ENCODE measurements at regions not wholly inside any gene's neighbourhood (a gene's known extent, or its start where the extent isn't known, plus 50 kb on each side); places are given as distances from the start of the nearest gene placed in this dataset.

DNA sequence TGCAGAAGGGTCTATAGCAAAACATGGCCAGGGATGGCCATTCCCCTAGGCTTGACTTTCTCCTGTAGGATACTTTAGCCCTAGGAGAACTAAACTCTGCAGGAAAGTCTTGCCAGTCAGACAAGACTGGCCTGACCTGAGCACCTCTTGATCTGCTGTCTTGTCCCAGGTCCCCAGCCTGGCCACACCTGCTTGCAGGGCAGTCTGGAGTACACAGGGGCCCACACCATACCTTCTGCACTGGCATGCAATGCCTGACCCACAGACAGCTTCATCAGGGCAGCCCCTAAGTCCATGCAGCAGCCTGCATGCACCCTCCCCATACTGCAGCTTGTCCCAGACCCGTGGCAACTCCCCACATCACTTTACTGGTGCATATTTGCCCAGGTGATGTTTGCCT lies 204.6 kb downstream of the LRRC3B start:
- H3K4me3 ChIP-seq (ENCODE audit: low read depth, low read length), result no peak overlapping the region
- TF ChIP-seq MYC (IDR thresholded peaks at IDR 0.05; ENCODE audit: low read depth, low read length), result no peak
- TF ChIP-seq, protein P1, sequence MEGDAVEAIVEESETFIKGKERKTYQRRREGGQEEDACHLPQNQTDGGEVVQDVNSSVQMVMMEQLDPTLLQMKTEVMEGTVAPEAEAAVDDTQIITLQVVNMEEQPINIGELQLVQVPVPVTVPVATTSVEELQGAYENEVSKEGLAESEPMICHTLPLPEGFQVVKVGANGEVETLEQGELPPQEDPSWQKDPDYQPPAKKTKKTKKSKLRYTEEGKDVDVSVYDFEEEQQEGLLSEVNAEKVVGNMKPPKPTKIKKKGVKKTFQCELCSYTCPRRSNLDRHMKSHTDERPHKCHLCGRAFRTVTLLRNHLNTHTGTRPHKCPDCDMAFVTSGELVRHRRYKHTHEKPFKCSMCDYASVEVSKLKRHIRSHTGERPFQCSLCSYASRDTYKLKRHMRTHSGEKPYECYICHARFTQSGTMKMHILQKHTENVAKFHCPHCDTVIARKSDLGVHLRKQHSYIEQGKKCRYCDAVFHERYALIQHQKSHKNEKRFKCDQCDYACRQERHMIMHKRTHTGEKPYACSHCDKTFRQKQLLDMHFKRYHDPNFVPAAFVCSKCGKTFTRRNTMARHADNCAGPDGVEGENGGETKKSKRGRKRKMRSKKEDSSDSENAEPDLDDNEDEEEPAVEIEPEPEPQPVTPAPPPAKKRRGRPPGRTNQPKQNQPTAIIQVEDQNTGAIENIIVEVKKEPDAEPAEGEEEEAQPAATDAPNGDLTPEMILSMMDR (IDR thresholded peaks at IDR 0.05; ENCODE audit: low read depth, low read length), result no peak
- no peak for TF ChIP-seq POLR2A (IDR thresholded peaks at IDR 0.05; ENCODE audit: extremely low read depth, insufficient read length)

DNA sequence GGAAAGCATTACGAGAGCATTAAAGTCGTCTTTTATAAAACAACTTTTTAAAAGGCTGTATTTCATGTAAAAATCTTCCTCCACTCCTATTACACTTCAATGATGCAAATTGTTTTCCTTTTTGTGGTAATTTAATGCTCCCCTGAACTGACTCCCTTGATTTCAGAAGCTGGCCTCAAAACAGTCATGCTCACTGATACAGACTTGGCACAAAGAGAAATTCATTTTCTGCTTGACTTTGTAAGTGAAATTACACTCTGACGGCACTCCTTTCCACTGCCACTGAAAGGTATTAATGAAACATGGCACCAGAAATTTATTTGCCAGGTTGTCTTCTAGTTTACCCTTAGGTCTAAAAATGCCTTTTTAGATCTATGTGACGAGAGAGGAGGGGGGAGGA lies 215.5 kb downstream of the LRRC3B start:
- TF ChIP-seq, protein P2, sequence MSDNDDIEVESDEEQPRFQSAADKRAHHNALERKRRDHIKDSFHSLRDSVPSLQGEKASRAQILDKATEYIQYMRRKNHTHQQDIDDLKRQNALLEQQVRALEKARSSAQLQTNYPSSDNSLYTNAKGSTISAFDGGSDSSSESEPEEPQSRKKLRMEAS (IDR thresholded peaks at IDR 0.05; ENCODE audit: low read depth, low read length), result no peak
- TF ChIP-seq, protein P1 (IDR thresholded peaks at IDR 0.05; ENCODE audit: low read depth, low read length), result no peak
- TF ChIP-seq POLR2A (IDR thresholded peaks at IDR 0.05; ENCODE audit: extremely low read depth, insufficient read length) (no peak), MYC (IDR thresholded peaks at IDR 0.05; ENCODE audit: low read depth, low read length) (no peak)
- DNase-seq (ENCODE audit: low read depth), result no peak
- no peak overlapping the region for H3K4me3 ChIP-seq (ENCODE audit: low read depth, low read length)

More for the DNA sequence above, 204.6 kb downstream of the LRRC3B start:
- no peak for DNase-seq (ENCODE audit: low read depth)

DNA sequence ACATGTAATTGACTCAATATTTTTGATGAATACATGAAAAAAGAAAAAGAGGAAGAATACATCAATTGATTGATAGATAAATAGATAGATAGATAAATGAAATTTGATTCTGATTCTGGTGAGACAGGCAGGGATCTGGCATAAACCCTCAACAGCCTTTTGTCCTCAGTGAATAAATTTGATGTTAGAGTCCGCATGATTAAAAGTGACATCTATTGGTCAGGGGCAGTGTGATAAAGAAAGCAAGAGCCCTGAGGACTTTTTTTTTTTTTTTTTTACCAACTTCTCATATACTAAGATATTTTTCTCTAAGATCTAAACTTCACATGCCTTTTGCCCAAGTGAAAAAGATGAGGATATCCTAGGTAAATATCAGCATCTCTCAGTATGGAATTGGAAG lies 216.4 kb downstream of the LRRC3B start:
- DNase-seq (ENCODE audit: low read depth), result no peak
- no peak overlapping the region for H3K4me3 ChIP-seq (ENCODE audit: low read depth, low read length)
- TF ChIP-seq, protein P1 (IDR thresholded peaks at IDR 0.05; ENCODE audit: low read depth, low read length), result no peak

DNA sequence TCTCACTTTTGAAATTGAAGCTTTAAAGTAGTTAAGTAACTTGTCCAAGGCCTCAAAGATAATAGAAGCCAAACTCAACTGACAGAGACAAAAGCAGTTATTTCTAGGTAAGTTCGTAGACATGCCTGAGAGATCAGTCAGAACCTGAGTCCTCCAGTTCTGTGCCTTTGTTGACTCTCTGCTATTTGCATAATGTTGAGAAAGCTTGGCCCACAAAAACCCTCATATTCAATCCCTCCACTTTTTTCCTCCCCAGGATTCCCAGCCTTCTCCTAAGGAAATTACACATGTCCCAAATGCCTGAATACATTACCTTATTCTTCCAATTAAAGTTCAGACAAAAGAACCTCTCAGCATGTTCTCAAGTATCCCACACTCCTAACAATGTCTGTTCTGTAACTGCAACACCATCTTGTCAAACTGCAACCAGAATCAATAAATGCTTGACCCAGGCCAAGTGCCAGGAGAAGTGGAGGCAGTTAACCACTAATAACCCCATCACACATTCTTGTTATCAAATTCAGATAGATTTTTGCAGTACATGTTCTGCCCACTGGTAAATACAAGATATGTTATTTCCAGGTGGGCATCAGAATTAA lies 217.8 kb downstream of the LRRC3B start:
- no peak for DNase-seq (ENCODE audit: low read depth)
- TF ChIP-seq, protein P1 (IDR thresholded peaks at IDR 0.05; ENCODE audit: low read depth, low read length), result no peak
- no peak for TF ChIP-seq MYC (IDR thresholded peaks at IDR 0.05; ENCODE audit: low read depth, low read length)
- TF ChIP-seq, protein P2 (IDR thresholded peaks at IDR 0.05; ENCODE audit: low read depth, low read length), result no peak
- no peak for TF ChIP-seq POLR2A (IDR thresholded peaks at IDR 0.05; ENCODE audit: extremely low read depth, insufficient read length)
- no peak overlapping the region for H3K4me3 ChIP-seq (ENCODE audit: low read depth, low read length)

DNA sequence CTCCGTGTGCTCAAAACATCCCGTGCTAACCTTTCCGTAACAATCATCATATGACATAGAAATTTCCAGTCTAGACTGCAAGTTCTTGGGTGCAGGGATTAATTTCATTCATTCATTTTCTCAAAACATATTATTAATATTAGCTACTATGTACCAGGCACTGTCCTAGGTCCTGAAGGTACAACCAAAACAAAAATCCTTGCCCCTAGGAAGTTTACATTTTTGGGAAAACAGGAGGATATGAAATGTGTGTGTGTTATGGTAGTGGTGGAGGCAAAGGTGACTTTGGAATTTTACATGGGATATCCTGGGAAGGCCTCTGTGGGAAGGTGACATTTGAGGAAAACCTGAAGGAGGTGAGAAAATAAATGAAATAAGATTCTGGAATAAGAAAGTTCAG lies 222.6 kb downstream of the LRRC3B start:
- DNase-seq (ENCODE audit: low read depth), result no peak
- H3K4me3 ChIP-seq (ENCODE audit: low read depth, low read length), result no peak overlapping the region
- TF ChIP-seq MYC (IDR thresholded peaks at IDR 0.05; ENCODE audit: low read depth, low read length) (no peak), POLR2A (IDR thresholded peaks at IDR 0.05; ENCODE audit: extremely low read depth, insufficient read length) (no peak)
- TF ChIP-seq, protein P2 (IDR thresholded peaks at IDR 0.05; ENCODE audit: low read depth, low read length), result no peak
- TF ChIP-seq, protein P1 (IDR thresholded peaks at IDR 0.05; ENCODE audit: low read depth, low read length), result no peak

DNA sequence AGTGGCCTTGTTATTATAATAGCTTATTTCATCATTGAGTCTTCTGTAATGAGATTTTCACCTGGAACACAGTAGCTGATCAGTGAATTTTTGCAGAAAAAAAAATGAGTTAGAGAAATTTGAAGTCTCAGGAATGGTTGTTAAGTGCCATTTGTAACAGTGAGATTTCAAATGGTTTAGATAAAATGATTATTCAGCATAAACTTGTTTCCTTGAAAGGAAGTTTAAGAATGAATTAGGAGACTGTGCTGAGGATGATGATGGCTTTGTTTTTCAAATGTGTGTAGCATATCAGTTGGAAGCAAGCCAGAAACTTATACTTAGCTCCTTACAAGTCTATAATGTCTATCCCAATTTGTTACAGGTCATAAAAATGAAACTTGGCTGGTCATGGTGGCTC lies 225.1 kb downstream of the LRRC3B start:
- no peak for DNase-seq (ENCODE audit: low read depth)
- H3K4me3 ChIP-seq (ENCODE audit: low read depth, low read length), result no peak overlapping the region
- TF ChIP-seq MYC (IDR thresholded peaks at IDR 0.05; ENCODE audit: low read depth, low read length) (no peak), POLR2A (IDR thresholded peaks at IDR 0.05; ENCODE audit: extremely low read depth, insufficient read length) (no peak)
- TF ChIP-seq, protein P1 (IDR thresholded peaks at IDR 0.05; ENCODE audit: low read depth, low read length), result no peak
- TF ChIP-seq, protein P2 (IDR thresholded peaks at IDR 0.05; ENCODE audit: low read depth, low read length), result no peak

All from NB4 (cell line).